Neural progenitor cell (in vitro differentiated cells): ENCODE measurements at regions not wholly inside any gene's neighbourhood (a gene's known extent, or its start where the extent isn't known, plus 50 kb on each side); places are given as distances from the start of the nearest gene placed in this dataset.

Experiments
- DNase-seq: peaks from one replicate; pipeline ENCODE4 v3.0.0-alpha.2; 2016; ENCODE audit warnings: low spot score
- H2AFZ ChIP-seq: fragments of 200-600 bp; sonication (generic); replicated peaks from 2 replicates; pipeline ENCODE4 v1.6.1; 2016; ENCODE audit warnings: antibody characterized with exemption
- H3F3A ChIP-seq: fragments of 200-600 bp; sonication (generic); 2 replicates; pipeline ENCODE4 v1.6.1; 2016; ENCODE audit warnings: antibody characterized with exemption, low read depth
- H3K27ac ChIP-seq: fragments of 200-600 bp; sonication (generic); 2 replicates; pipeline ENCODE4 v1.5.1; 2016; ENCODE audit warnings: mild to moderate bottlenecking
- H3K27me3 ChIP-seq: fragments of 200-600 bp; sonication (generic); 2 replicates; pipeline ENCODE4 v1.6.1; 2016; ENCODE audit warnings: mild to moderate bottlenecking, moderate library complexity
- H3K36me3 ChIP-seq: fragments of 200-600 bp; sonication (generic); 2 replicates; pipeline ENCODE4 v1.5.1; 2016
- H3K4me1 ChIP-seq: fragments of 200-600 bp; sonication (generic); 2 replicates; pipeline ENCODE4 v1.6.1; 2016; ENCODE audit warnings: mixed run types
- H3K4me2 ChIP-seq: fragments of 200-600 bp; sonication (generic); 2 replicates; pipeline ENCODE4 v1.6.1; 2016
- H3K4me3 ChIP-seq: fragments of 200-600 bp; sonication (generic); 2 replicates; pipeline ENCODE4 v1.5.1; 2016
- H3K79me2 ChIP-seq: fragments of 200-600 bp; sonication (generic); 2 replicates; pipeline ENCODE4 v1.6.1; 2016; ENCODE audit warnings: low read depth
- H3K9ac ChIP-seq: fragments of 200-600 bp; sonication (generic); 2 replicates; pipeline ENCODE4 v1.6.1; 2016
- H3K9me3 ChIP-seq: fragments of 200-600 bp; sonication (generic); 2 replicates; pipeline ENCODE4 v1.5.1; 2016; ENCODE audit warnings: low read depth
- H4K20me1 ChIP-seq: fragments of 200-600 bp; sonication (generic); 2 replicates; pipeline ENCODE4 v1.6.1; 2016; ENCODE audit warnings: low read depth
- H3K27ac Mint-ChIP-seq: 3 replicates; pipeline ENCODE4 v1.8.0; 2021; ENCODE audit warnings: mixed read lengths
- H3K27me3 Mint-ChIP-seq: 2 replicates; pipeline ENCODE4 v1.8.0; 2022; ENCODE audit warnings: low read depth, mild to moderate bottlenecking, inconsistent platforms, moderate library complexity, mixed read lengths; ENCODE audit not compliant: insufficient read depth
- H3K36me3 Mint-ChIP-seq: 3 replicates; pipeline ENCODE4 v1.8.0; 2021; ENCODE audit warnings: mixed read lengths
- H3K4me1 Mint-ChIP-seq: 3 replicates; pipeline ENCODE4 v1.8.0; 2021; ENCODE audit warnings: mixed read lengths
- H3K4me3 Mint-ChIP-seq: 3 replicates; pipeline ENCODE4 v1.8.0; 2021; ENCODE audit warnings: mild to moderate bottlenecking, moderate library complexity, mixed read lengths
- H3K9me3 Mint-ChIP-seq: 3 replicates; pipeline ENCODE4 v1.8.0; 2020; ENCODE audit warnings: mixed read lengths
- EZH2 ChIP-seq: fragments of 200-600 bp; sonication (generic); IDR thresholded peaks from 2 replicates; pipeline ENCODE4 v1.6.1; 2017; ENCODE audit warnings: antibody characterized with exemption, mild to moderate bottlenecking, moderate library complexity
- EZH2phosphoT487 ChIP-seq: fragments of 200-600 bp; sonication (generic); IDR thresholded peaks from 2 replicates; pipeline ENCODE4 v1.6.1; 2017; ENCODE audit warnings: antibody characterized with exemption
- TF ChIP-seq, protein P1 (sequence below): fragments of 200-600 bp; sonication (generic); IDR thresholded peaks from 2 replicates; pipeline ENCODE4 v1.5.1; 2017; ENCODE audit warnings: antibody characterized with exemption, mild to moderate bottlenecking

DNA sequence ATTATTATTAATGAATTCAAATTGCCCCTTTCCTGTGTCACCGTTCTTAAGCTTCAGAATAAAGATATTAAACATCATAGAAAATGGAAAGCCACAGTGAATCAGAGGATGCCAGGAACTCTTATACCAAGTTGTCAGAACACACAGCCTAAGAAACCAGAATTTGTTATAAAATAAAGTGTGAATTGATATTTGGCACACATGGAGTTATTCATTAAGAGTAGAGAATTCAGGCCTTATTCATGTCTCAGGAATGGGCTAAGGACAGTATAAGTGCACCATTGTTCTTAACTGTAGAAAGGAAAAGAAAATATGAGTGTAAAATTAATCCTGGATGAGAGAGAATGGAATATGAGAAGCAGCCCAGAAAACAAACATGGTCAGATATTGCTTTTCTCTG, 86.7 kb upstream of the ATP8B1 start:
- Histone ChIP-seq H4K20me1 (no peaks in the 10 kb centered on the region), H2AFZ (no peak overlapping the region)

DNA sequence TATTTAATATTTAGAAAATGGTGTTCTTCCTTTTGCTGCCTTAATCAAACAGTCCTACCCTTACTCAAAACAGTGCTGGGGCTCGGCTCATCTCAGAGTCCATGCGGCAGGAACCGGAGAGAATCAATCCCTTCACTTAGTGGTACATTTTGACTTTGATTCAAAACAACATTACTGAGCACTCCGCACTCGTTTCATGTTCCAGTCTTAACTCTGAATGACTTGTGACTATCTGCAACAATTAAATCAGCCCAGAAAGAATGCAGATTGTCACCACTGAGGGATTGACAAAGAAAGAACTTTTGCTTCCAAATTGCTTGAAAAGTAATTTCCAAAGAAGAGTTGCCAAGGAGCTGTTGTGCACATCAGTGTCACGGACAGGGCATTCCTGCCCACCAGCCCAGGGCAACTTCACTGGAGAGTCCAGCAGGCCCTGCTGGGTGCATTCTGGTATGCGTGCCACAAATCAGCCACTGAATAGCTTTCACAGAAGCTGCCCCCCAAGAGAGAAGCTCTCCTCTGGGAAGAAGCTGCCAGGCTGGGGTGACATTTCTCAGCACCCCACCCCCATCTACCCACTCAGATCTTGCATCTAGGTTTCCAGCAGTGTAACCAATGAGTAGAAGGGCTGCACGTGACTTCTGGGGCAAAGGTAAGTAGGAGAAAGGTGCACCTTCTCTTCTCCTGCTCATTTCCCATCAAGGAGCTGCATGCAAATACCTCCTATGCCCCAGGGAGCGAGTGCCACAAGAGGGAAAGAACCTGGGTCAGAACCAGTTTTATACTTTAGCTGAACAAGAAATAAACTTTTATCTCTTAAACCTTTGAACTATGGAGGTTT, 84.6 kb upstream of the ATP8B1 start:
- Histone ChIP-seq H3K4me2 (no peak overlapping the region), H4K20me1 (no peaks in the 10 kb centered on the region), H3K9ac (no peak overlapping the region), H2AFZ (no peak overlapping the region), H3K36me3 (no peaks in the 10 kb centered on the region), H3K79me2 (no peaks in the 10 kb centered on the region), H3K4me3 (no peak overlapping the region), H3K27me3 (no peaks in the 10 kb centered on the region), H3F3A (no peaks in the 10 kb centered on the region), H3K4me1 (no peaks in the 10 kb centered on the region), H3K27ac (no peak overlapping the region), H3K9me3 (no peaks in the 10 kb centered on the region)
- H3K9me3 Mint-ChIP-seq = peaks cover 3% of the 10 kb centered on the region
- no peak for TF ChIP-seq EZH2phosphoT487
- TF ChIP-seq, protein P1, sequence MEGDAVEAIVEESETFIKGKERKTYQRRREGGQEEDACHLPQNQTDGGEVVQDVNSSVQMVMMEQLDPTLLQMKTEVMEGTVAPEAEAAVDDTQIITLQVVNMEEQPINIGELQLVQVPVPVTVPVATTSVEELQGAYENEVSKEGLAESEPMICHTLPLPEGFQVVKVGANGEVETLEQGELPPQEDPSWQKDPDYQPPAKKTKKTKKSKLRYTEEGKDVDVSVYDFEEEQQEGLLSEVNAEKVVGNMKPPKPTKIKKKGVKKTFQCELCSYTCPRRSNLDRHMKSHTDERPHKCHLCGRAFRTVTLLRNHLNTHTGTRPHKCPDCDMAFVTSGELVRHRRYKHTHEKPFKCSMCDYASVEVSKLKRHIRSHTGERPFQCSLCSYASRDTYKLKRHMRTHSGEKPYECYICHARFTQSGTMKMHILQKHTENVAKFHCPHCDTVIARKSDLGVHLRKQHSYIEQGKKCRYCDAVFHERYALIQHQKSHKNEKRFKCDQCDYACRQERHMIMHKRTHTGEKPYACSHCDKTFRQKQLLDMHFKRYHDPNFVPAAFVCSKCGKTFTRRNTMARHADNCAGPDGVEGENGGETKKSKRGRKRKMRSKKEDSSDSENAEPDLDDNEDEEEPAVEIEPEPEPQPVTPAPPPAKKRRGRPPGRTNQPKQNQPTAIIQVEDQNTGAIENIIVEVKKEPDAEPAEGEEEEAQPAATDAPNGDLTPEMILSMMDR = no peak
- no peak for TF ChIP-seq EZH2
- no peak for DNase-seq
- peaks cover 2% of the 10 kb centered on the region for H3K27me3 Mint-ChIP-seq
- no peak overlapping the region for H3K4me3 Mint-ChIP-seq
- H3K27ac Mint-ChIP-seq = no peak overlapping the region
- H3K4me1 Mint-ChIP-seq = no peaks in the 10 kb centered on the region
- no peaks in the 10 kb centered on the region for H3K36me3 Mint-ChIP-seq

More for the DNA sequence above, 86.7 kb upstream of the ATP8B1 start:
- H3K4me2 ChIP-seq = no peak overlapping the region
- no peak overlapping the region for H3K27ac ChIP-seq
- Mint-ChIP-seq H3K4me1 (no peaks in the 10 kb centered on the region), H3K36me3 (no peaks in the 10 kb centered on the region), H3K9me3 (peaks cover 6% of the 10 kb centered on the region), H3K4me3 (no peak overlapping the region), H3K27me3 (peaks cover 2% of the 10 kb centered on the region), H3K27ac (no peak overlapping the region)
- no peaks in the 10 kb centered on the region for H3K36me3 ChIP-seq
- TF ChIP-seq EZH2 (no peak), EZH2phosphoT487 (no peak)
- TF ChIP-seq, protein P1 = no peak
- H3K4me1 ChIP-seq = no peaks in the 10 kb centered on the region
- no peaks in the 10 kb centered on the region for H3F3A ChIP-seq
- H3K27me3 ChIP-seq = no peaks in the 10 kb centered on the region
- no peak for DNase-seq
- H3K4me3 ChIP-seq = no peak overlapping the region
- no peak overlapping the region for H3K9ac ChIP-seq
- no peaks in the 10 kb centered on the region for H3K9me3 ChIP-seq
- no peaks in the 10 kb centered on the region for H3K79me2 ChIP-seq

DNA sequence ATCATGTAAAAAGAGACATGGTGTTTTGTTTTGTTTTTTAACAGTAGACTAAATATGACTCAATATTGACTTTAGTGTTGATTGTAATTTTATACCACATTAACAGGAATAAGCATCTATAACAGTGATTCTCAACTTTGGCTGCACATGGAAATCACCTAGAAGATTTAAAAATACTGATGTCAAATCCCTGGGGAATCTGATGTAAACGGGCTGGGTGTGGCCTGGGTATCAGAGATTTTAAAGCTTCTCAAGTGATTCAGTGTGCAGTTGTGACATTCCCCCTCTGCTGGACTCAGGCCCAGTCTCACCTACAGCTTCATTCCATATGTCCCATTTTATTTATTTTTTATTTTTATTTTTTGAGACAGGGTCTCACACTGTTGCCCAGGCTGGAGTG, 82.8 kb upstream of the ATP8B1 start:
- H3K27ac Mint-ChIP-seq = no peak overlapping the region
- TF ChIP-seq EZH2phosphoT487 (no peak), EZH2 (no peak)
- TF ChIP-seq, protein P1 = no peak
- Histone ChIP-seq H3K4me2 (no peak overlapping the region), H4K20me1 (no peaks in the 10 kb centered on the region), H3K9ac (no peak overlapping the region), H3F3A (no peaks in the 10 kb centered on the region), H3K27me3 (no peaks in the 10 kb centered on the region), H2AFZ (no peak overlapping the region), H3K36me3 (no peaks in the 10 kb centered on the region), H3K4me1 (no peaks in the 10 kb centered on the region), H3K27ac (no peak overlapping the region), H3K4me3 (no peak overlapping the region), H3K9me3 (no peaks in the 10 kb centered on the region), H3K79me2 (no peaks in the 10 kb centered on the region)
- peaks cover 3% of the 10 kb centered on the region for H3K4me1 Mint-ChIP-seq
- no peak for DNase-seq
- no peaks in the 10 kb centered on the region for H3K36me3 Mint-ChIP-seq
- H3K9me3 Mint-ChIP-seq = peaks cover 3% of the 10 kb centered on the region
- H3K27me3 Mint-ChIP-seq = peaks cover 2% of the 10 kb centered on the region
- no peak overlapping the region for H3K4me3 Mint-ChIP-seq
